GM18526 (cell line): ENCODE measurements at regions not wholly inside any gene's neighbourhood (a gene's known extent, or its start where the extent isn't known, plus 50 kb on each side); places are given as distances from the start of the nearest gene placed in this dataset.

ENCODE experiments used
- POLR2A ChIP-seq: IDR thresholded peaks from 3 replicates; pipeline ENCODE4 v1.6.1; 2011; ENCODE audit not compliant: insufficient read length; ENCODE audit errors: extremely low read depth

DNA sequence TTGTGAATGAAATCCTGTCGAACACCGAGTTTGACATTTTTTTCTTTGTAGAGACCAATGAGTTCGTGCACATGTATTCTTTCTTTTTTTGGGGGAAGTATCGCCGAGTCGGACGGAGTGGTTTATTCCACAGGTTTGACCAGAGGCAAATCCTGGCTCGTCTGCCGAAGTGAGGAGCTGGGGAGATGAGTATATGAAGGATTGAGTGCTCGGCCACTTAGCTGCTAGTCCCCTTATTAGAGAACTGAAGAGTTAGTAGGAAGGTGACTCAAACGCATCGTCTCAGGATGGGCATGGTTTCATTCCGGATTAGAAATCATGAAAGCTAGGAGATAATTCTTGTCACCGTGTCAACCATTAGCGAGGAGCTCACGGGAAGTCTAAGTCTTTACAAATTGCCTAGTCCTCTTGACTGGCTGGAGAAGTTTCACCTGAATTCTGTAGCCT, 154.7 kb upstream of the GOLIM4 start:
- no peak for TF ChIP-seq POLR2A

GRCh38 chr3:168249550-168250414, 154.1 kb upstream of the GOLIM4 start:
- peak; percentile 90 for TF ChIP-seq POLR2A

DNA sequence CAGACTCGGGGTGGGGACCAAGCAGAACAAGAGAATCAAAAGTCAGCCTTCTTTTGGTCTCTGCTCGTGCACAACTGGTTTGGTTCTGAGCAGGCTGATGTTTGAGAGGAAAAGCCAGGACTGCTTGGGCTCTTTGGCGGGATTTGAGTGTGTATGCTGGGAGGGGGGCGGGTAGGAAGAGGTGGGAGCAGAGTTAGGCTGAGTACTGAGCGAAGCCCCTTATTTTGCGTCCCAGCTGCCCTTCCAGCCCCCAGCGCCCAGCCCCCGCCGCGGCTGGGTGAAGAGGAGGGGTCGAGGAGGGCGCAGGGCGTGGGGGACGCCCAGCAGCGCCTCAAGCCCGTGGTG, 153.5 kb upstream of the GOLIM4 start:
- no peak for TF ChIP-seq POLR2A

- no peak for TF ChIP-seq POLR2A
Observed at GRCh38 chr3:168248383-168249204, 152.9 kb upstream of the GOLIM4 start.

GRCh38 chr3:168241156-168241555, 145.4 kb upstream of the GOLIM4 start:
- no peak for TF ChIP-seq POLR2A

DNA sequence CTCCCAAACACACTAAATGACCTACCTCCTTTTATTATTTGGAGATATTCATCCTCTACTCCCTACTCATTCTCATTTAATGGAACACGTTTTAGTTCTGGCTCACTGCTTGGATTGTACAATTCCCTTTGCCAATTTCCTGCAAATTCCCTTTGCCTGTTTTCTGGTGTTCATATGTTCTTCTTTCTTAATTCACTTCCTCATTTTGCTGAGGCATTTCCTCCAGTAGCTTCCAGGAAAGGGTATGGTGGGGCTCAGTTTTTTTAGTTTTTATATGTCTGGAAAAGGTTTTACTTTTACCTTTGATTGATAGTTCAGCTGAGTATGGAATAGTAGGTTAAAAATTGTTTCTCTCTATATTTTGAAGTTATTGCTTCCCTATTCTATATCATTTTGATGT, 143.6 kb upstream of the GOLIM4 start:
- no peak for TF ChIP-seq POLR2A

- no peak for TF ChIP-seq POLR2A
Observed at GRCh38 chr3:168233001-168233400, 137.3 kb upstream of the GOLIM4 start.

GRCh38 chr3:168223085-168223484, 127.4 kb upstream of the GOLIM4 start:
- no peak for TF ChIP-seq POLR2A

GRCh38 chr3:168220556-168220955, 124.8 kb upstream of the GOLIM4 start:
- no peak for TF ChIP-seq POLR2A

GRCh38 chr3:168219530-168219929, 123.8 kb upstream of the GOLIM4 start:
- no peak for TF ChIP-seq POLR2A

DNA sequence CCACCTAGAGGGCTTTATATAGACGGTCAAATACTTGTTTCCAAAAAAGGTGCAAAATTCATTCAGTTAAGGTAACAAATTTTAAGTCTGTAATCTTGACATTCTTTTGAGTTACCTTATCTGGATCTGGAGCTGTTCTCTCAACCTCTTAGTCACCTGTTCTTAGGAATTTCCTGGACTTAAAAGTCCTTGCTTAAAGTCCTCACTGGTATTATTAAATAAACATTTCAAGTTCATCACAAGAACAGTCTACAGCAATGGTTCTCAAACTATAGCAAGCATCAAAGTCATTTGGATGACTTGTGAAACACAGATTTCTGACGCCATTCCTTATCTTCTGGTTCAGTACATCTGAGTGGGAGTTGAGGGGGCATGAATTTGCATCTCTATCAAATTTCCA, 122.9 kb upstream of the GOLIM4 start:
- TF ChIP-seq POLR2A: no peak

DNA sequence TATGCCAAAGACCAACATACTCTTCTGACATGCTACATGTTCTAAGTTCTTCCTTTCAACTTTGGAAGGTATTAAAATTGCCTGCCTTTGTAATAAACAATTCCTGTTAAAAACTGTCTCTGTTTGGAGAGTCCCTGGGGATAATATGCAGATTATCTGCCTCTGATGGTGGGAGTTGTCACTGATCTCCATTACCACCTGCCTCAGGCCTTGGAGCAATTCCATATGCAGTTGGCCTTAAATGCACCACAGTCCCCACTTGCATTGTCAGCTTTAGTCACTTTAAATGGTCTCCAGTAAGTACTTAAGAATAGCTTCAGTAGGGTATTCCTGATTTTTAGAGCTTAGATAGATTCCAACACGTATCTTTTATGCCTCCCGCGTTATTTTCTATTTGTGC, 121.1 kb upstream of the GOLIM4 start:
- no peak for TF ChIP-seq POLR2A

DNA sequence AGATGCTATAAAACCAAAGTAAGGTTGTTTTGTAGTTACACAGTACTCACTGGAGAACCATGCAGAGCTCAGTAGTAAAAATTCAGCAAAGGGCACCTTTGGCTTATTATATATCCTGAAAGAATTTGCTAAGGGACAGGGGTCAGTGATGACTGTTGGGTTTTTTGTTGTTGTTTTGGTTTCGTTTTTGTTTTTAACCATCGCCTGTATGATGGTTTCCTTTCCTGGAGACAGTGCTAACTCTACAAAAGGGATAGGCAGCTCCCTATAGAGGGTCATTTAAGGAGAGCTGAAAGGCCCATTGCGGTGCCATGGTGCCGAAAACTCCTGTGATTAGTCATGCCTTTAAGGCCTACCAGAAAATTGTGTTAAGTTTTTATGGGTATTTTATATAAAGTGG, 118.2 kb upstream of the GOLIM4 start:
- TF ChIP-seq POLR2A: no peak

- TF ChIP-seq POLR2A: no peak
Observed at GRCh38 chr3:168212664-168213285, 117.1 kb upstream of the GOLIM4 start.

GRCh38 chr3:168205451-168205850, 109.7 kb upstream of the GOLIM4 start:
- no peak for TF ChIP-seq POLR2A

DNA sequence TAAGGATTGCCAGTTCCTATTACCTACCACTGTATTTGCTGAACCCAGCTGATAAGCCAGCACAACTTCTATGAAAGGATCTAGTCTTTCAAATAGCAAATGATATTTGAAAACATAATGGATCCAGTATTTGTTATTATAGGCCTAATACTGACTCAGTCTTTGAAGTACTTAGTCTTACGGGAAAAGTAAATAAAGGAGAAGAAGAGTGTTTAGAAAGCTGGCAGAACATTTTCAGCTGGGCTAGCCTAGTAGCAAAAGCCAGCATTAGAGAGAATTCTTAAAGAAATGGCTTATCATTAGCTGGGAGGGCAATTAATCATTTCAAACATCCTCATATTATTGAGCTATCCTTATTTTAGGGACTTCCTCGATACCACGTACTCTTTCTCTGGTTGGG, 101.4 kb upstream of the GOLIM4 start:
- no peak for TF ChIP-seq POLR2A
